ENCODE measurements at regions not wholly inside any gene's neighbourhood (a gene's known extent, or its start where the extent isn't known, plus 50 kb on each side); places are given as distances from the start of the nearest gene placed in this dataset.

GRCh38 chr6:93968126-93968525 lies 548.8 kb upstream of the EPHA7 start:
- in situ Hi-C loops (cut with HindIII; ENCODE audit: extremely low pct_ligation_motif_present, low pct_unique_long_range_greater_than_20kb) (no loop called here), intact Hi-C loops (cut with micrococcal nuclease; ENCODE audit: unreplicated experiment) (no loop called here)
- Histone ChIP-seq H3K79me2 (ENCODE audit: insufficient read depth, low read length) (no peaks in the 10 kb centered on the region), H3K4me1 (ENCODE audit: insufficient read depth, low read length) (no peaks in the 10 kb centered on the region), H4K20me1 (ENCODE audit: insufficient read depth, low read length) (no peaks in the 10 kb centered on the region), H3K36me3 (replicated peaks in 1 of 2; ENCODE audit: control insufficient read depth in 1 of 2, insufficient read depth in 2 of 2, low read length in 2 of 2) (no peaks in the 10 kb centered on the region), H3K9me3 (ENCODE audit: low read length) (no peaks in the 10 kb centered on the region), H3K27ac (ENCODE audit: extremely low read length, insufficient read depth, low read length) (no peak overlapping the region), H2AFZ (ENCODE audit: low read length) (no peak overlapping the region), H3K27me3 (ENCODE audit: control insufficient read depth in 1 of 2, insufficient read depth in 2 of 2, low read length in 2 of 2) (no peaks in the 10 kb centered on the region), H3K4me3 (replicated peaks in 1 of 3; ENCODE audit: insufficient read depth in 1 of 3, low read depth in 2 of 3, low read length in 3 of 3) (no peak overlapping the region), H3K4me2 (ENCODE audit: low read depth, low read length) (no peak overlapping the region), H3K9ac (ENCODE audit: insufficient read depth, low read depth, low read length) (no peak overlapping the region)
- ChIA-PET CTCF (ENCODE audit: low intra/inter-chr PET ratio, low total read pairs) (no interaction called here), POLR2A (no interaction called here)
- 1% methylated on average over 4 of the region's 4 CpGs for WGBS (ENCODE audit: low lambda C conversion rate)
- ATAC-seq (no peak), FAIRE-seq (no peak), DNase-seq (ENCODE audit: low spot score) (no peak)
- TF ChIP-seq ASH2L (IDR thresholded peaks at IDR 0.05; ENCODE audit: insufficient read length, low read depth, low read length) (no peak), RAD21 (CRISPR knock-in tag; IDR thresholded peaks at IDR 0.05) (no peak), SMAD3 (CRISPR knock-in tag; IDR thresholded peaks at IDR 0.05) (no peak), ZNF780A (CRISPR knock-in tag; IDR thresholded peaks at IDR 0.05) (no peak), GMEB1 (CRISPR knock-in tag; IDR thresholded peaks at IDR 0.05; ENCODE audit: borderline replicate concordance) (no peak), ZNF512B (CRISPR knock-in tag; IDR thresholded peaks at IDR 0.05; ENCODE audit: borderline replicate concordance) (no peak), RBM22 (optimal IDR thresholded peaks at IDR 0.05; ENCODE audit: low read length) (no peak), ZNF282 (IDR thresholded peaks at IDR 0.05; ENCODE audit: partially characterized antibody) (no peak), NFE2 (CRISPR knock-in tag; IDR thresholded peaks at IDR 0.05) (no peak), ZNF629 (CRISPR knock-in tag; conservative IDR thresholded peaks at IDR 0.05) (no peak), SAFB2 (CRISPR knock-in tag; IDR thresholded peaks at IDR 0.05; ENCODE audit: borderline replicate concordance, low read depth) (no peak), SIX4 (CRISPR knock-in tag; IDR thresholded peaks at IDR 0.05) (no peak), STAT6 (CRISPR knock-in tag; IDR thresholded peaks at IDR 0.05; ENCODE audit: borderline replicate concordance) (no peak)
- no TSS peak for BruUV-seq (replicated peaks)

Measured in HepG2 (cell line).